HCT116 (cell line): ENCODE measurements at regions not wholly inside any gene's neighbourhood (a gene's known extent, or its start where the extent isn't known, plus 50 kb on each side); places are given as distances from the start of the nearest gene placed in this dataset.

Source experiments
- ATAC-seq: fragments of 200-7000 bp; cut with Tn5 transposase; 2 replicates; pipeline ENCODE4 v1.9.1; 2020; ENCODE audit warnings: mild to moderate bottlenecking, moderate library complexity
- BruUV-seq: library from RNA; stranded (reverse); fragments of 400-500 nt; replicated peaks from 2 replicates; lab custom pipeline; 2021; lab: Mats Ljungman, UMichigan
- CTCF ChIA-PET: fragments of 300-600 bp; sonication (Branson Sonifier 250); formaldehyde crosslinking; loops from one replicate; lab custom pipeline; 2021; ENCODE audit warnings: antibody characterized with exemption; lab: Charles Lee
- POLR2A ChIA-PET: fragments of 300-600, 350-600 bp; sonication (Branson Sonifier 250); formaldehyde crosslinking; loops from one replicate; lab custom pipeline; 2021; ENCODE audit warnings: antibody characterized with exemption; lab: Charles Lee
- RAD21 ChIA-PET, 2 experiments: fragments of 300-600 bp; sonication (Branson Sonifier 250); formaldehyde crosslinking; loops; one replicate each; lab custom pipeline; 2023; ENCODE audit warnings: low total read pairs in 2 of 2; ENCODE audit not compliant: uncharacterized antibody in 2 of 2, unreplicated experiment in 2 of 2, low non-redundant PET in 1 of 2; lab: Charles Lee
- DNase-seq: peaks from one replicate; pipeline ENCODE4 v3.0.0-alpha.2; 2010; ENCODE audit warnings: low read depth, low spot score
- H2AFZ ChIP-seq: fragments of 200-600 bp; shearing (Covaris generic), sonication (generic); 2 replicates; pipeline ENCODE4 v1.6.1; 2017; ENCODE audit warnings: low read depth, mixed run types, mixed read lengths, antibody characterized with exemption, low read length; ENCODE audit not compliant: poor library complexity, severe bottlenecking
- H3K27ac ChIP-seq: 2 replicates; pipeline ENCODE4 v1.5.1; 2012; ENCODE audit warnings: low read depth, low read length
- H3K27me3 ChIP-seq: fragments of 200-600 bp; sonication (generic); 2 replicates; pipeline ENCODE4 v1.6.1; 2016; ENCODE audit warnings: mixed run types, low read length, mixed read lengths; ENCODE audit not compliant: insufficient read depth
- H3K36me3 ChIP-seq, 2 experiments: fragments of 200-500 bp in 1 of 2; fragments of 200-600 bp in 1 of 2; sonication (Bioruptor generic) in 1 of 2; sonication (generic) in 1 of 2; 2 replicates each; pipeline versions ENCODE4 v1.5.1 to v1.6.1; 2014 to 2016; ENCODE audit warnings: low read length in 2 of 2, inconsistent platforms in 1 of 2, mixed read lengths in 1 of 2, mixed run types in 1 of 2; ENCODE audit not compliant: insufficient read depth in 2 of 2, control insufficient read depth in 1 of 2
- H3K4me1 ChIP-seq, 2 experiments: fragments of 200-600 bp in 1 of 2; sonication (generic) in 1 of 2; 2 replicates each; pipeline versions ENCODE4 v1.5.1 to v1.6.1; 2012 to 2017; ENCODE audit warnings: low read length in 2 of 2, inconsistent platforms in 1 of 2, mild to moderate bottlenecking in 1 of 2, mixed read lengths in 1 of 2, mixed run types in 1 of 2, moderate library complexity in 1 of 2; ENCODE audit not compliant: insufficient read depth in 2 of 2, control insufficient read depth in 1 of 2
- H3K4me2 ChIP-seq: fragments of 200-600 bp; sonication (generic); 2 replicates; pipeline ENCODE4 v1.6.1; 2017; ENCODE audit warnings: mixed run types, low read length, mixed read lengths
- H3K4me3 ChIP-seq, 2 experiments: fragments of 200-600 bp in 1 of 2; sonication (generic) in 1 of 2; replicated peaks in 1 of 2; 2 replicates each; pipeline ENCODE4 v1.5.1; 2011 to 2016; ENCODE audit warnings: low read length in 2 of 2, control low read depth in 1 of 2, low read depth in 1 of 2, mild to moderate bottlenecking in 1 of 2, mixed read lengths in 1 of 2, mixed run types in 1 of 2
- H3K79me2 ChIP-seq: fragments of 200-600 bp; sonication (generic); 2 replicates; pipeline ENCODE4 v1.6.1; 2017; ENCODE audit warnings: mild to moderate bottlenecking, mixed run types, low read length, moderate library complexity, mixed read lengths; ENCODE audit not compliant: insufficient read depth
- H3K9ac ChIP-seq: fragments of 200-600 bp; sonication (generic); 2 replicates; pipeline ENCODE4 v1.6.1; 2016; ENCODE audit warnings: low read length, mixed read lengths
- H3K9me2 ChIP-seq: fragments of 200-600 bp; sonication (generic), shearing (Covaris generic); 2 replicates; pipeline ENCODE4 v1.6.1; 2017; ENCODE audit warnings: mixed run types, mild to moderate bottlenecking, moderate library complexity; ENCODE audit not compliant: insufficient read depth
- H3K9me3 ChIP-seq, 2 experiments: fragments of 200-500 bp in 1 of 2; fragments of 200-600 bp in 1 of 2; sonication (Bioruptor generic) in 1 of 2; sonication (generic) in 1 of 2; 2 replicates each; pipeline ENCODE4 v1.6.1; 2014 to 2017; ENCODE audit warnings: low read length in 2 of 2, mixed read lengths in 2 of 2, inconsistent platforms in 1 of 2, low read depth in 1 of 2, mild to moderate bottlenecking in 1 of 2, mixed run types in 1 of 2, moderate library complexity in 1 of 2; ENCODE audit not compliant: control insufficient read depth in 1 of 2, insufficient read depth in 1 of 2
- H4K20me1 ChIP-seq: fragments of 200-600 bp; sonication (generic), shearing (Covaris generic); 2 replicates; pipeline ENCODE4 v1.6.1; 2017; ENCODE audit warnings: mixed run types, mild to moderate bottlenecking, moderate library complexity; ENCODE audit not compliant: insufficient read depth
- CBX3 ChIP-seq: IDR thresholded peaks from 2 replicates; pipeline ENCODE4 v1.6.1; 2012; ENCODE audit warnings: low read depth
- EGR1 ChIP-seq: IDR thresholded peaks from 2 replicates; pipeline ENCODE4 v1.6.1; 2012; ENCODE audit warnings: low read depth
- ELF1 ChIP-seq: IDR thresholded peaks from 2 replicates; pipeline ENCODE4 v1.6.1; 2012; ENCODE audit warnings: low read depth, borderline replicate concordance
- EZH2 ChIP-seq: fragments of 200-600 bp; sonication (generic); IDR thresholded peaks from 2 replicates; pipeline ENCODE4 v1.6.1; 2017; ENCODE audit warnings: antibody characterized with exemption, mixed run types
- EZH2phosphoT487 ChIP-seq: fragments of 200-600 bp; IDR thresholded peaks from 2 replicates; pipeline ENCODE4 v1.6.1; 2018; ENCODE audit warnings: antibody characterized with exemption, borderline replicate concordance
- FOSL1 ChIP-seq: IDR thresholded peaks from 2 replicates; pipeline ENCODE4 v1.6.1; 2012; ENCODE audit warnings: low read depth
- RAD21 ChIP-seq: IDR thresholded peaks from 2 replicates; pipeline ENCODE4 v1.6.1; 2012; ENCODE audit warnings: low read depth, mild to moderate bottlenecking
- SIN3A ChIP-seq: IDR thresholded peaks from 2 replicates; pipeline ENCODE4 v1.6.1; 2012; ENCODE audit warnings: low read depth
- SP1 ChIP-seq: IDR thresholded peaks from 2 replicates; pipeline ENCODE4 v1.6.1; 2012; ENCODE audit warnings: low read depth
- SRF ChIP-seq: IDR thresholded peaks from 2 replicates; pipeline ENCODE4 v1.6.1; 2012; ENCODE audit warnings: low read depth
- TCF7L2 ChIP-seq: IDR thresholded peaks from 2 replicates; pipeline ENCODE4 v1.7.0; 2011; ENCODE audit warnings: borderline replicate concordance, inconsistent platforms; ENCODE audit not compliant: insufficient read depth, insufficient read length; ENCODE audit errors: extremely low read depth
- YY1 ChIP-seq: IDR thresholded peaks from 2 replicates; pipeline ENCODE4 v1.6.1; 2011; ENCODE audit warnings: low read length, low read depth, moderate library complexity, mild to moderate bottlenecking; ENCODE audit not compliant: insufficient replicate concordance; ENCODE audit errors: extremely low read depth
- ZFX ChIP-seq: fragments of 450-650 bp; IDR thresholded peaks from 2 replicates; pipeline ENCODE4 v1.6.1; 2017
- intact Hi-C: fragments of 100-400 bp; cut with micrococcal nuclease; formaldehyde crosslinking; loops from 2 replicates; pipeline ENCODE4 v1.10.0; 2022
- TF ChIP-seq, protein P1 (sequence below): IDR thresholded peaks from 2 replicates; pipeline ENCODE4 v1.6.1; 2012
- TF ChIP-seq, protein P2 (sequence below): IDR thresholded peaks from 2 replicates; pipeline ENCODE4 v1.6.1; 2012
- TF ChIP-seq, protein P3 (sequence below): IDR thresholded peaks from 2 replicates; pipeline ENCODE4 v1.6.1; 2012; ENCODE audit warnings: low read depth

DNA sequence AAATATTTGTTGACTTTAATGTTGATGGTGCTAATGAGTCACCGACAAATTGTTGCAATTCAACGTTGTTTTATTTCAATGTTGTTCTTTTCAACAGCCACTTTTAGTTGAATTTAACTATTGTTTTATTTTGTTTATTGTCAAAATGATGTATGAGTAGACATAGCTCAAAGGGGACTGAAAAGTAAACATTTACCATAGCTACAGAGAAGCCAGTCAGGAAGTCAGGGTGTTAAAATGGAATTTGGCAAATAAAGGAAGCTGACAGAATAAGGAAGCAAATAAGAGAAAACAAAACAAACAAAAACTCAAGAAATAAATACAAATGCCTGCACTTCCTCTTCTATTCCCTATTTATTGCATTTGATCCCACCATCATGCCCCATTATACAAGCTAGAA is 648.4 kb upstream of the HTR2C start (continued):
- TF ChIP-seq SP1 (no peak), EGR1 (no peak), FOSL1 (no peak), ELF1 (no peak), ZFX (no peak), RAD21 (no peak), TCF7L2 (no peak), EZH2phosphoT487 (no peak), CBX3 (no peak), YY1 (no peak), SIN3A (no peak), SRF (no peak)
- TF ChIP-seq, protein P1, sequence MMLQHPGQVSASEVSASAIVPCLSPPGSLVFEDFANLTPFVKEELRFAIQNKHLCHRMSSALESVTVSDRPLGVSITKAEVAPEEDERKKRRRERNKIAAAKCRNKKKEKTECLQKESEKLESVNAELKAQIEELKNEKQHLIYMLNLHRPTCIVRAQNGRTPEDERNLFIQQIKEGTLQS: no peak

DNA sequence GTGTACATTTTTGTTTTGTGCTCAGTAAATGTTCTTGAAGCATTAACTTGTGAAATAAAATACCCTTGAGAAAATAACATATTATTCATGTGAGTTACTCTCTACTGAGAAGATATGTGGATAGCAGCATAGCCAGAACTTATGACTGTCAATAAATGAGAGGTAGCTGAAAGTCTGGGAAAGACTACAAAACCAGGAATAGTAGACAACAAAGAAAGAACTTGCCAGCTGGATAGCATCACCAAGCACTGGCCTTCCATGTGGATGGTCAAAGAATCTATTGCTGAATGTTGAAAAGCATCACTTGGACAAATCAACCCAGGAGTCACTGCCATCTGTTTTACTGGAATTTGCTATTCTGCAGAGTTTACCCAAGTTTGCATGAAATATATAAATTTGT is 650.0 kb upstream of the HTR2C start:
- Histone ChIP-seq H3K4me3 (no peak overlapping the region), H3K9me2 (no peaks in the 10 kb centered on the region), H3K36me3 (no peaks in the 10 kb centered on the region), H3K9ac (no peak overlapping the region), H3K79me2 (no peaks in the 10 kb centered on the region), H3K27ac (no peak overlapping the region), H3K4me2 (no peak overlapping the region), H2AFZ (no peak overlapping the region), H3K4me1 (no peaks in the 10 kb centered on the region), H3K9me3 (no peaks in the 10 kb centered on the region), H3K27me3 (no peaks in the 10 kb centered on the region), H4K20me1 (no peaks in the 10 kb centered on the region)
- DNase-seq (no peak), ATAC-seq (no peak)
- BruUV-seq: no TSS peak
- POLR2A ChIA-PET: no interaction called here
- no peak for TF ChIP-seq EZH2phosphoT487
- TF ChIP-seq, protein P2, sequence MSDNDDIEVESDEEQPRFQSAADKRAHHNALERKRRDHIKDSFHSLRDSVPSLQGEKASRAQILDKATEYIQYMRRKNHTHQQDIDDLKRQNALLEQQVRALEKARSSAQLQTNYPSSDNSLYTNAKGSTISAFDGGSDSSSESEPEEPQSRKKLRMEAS: no peak
- TF ChIP-seq, protein P3, sequence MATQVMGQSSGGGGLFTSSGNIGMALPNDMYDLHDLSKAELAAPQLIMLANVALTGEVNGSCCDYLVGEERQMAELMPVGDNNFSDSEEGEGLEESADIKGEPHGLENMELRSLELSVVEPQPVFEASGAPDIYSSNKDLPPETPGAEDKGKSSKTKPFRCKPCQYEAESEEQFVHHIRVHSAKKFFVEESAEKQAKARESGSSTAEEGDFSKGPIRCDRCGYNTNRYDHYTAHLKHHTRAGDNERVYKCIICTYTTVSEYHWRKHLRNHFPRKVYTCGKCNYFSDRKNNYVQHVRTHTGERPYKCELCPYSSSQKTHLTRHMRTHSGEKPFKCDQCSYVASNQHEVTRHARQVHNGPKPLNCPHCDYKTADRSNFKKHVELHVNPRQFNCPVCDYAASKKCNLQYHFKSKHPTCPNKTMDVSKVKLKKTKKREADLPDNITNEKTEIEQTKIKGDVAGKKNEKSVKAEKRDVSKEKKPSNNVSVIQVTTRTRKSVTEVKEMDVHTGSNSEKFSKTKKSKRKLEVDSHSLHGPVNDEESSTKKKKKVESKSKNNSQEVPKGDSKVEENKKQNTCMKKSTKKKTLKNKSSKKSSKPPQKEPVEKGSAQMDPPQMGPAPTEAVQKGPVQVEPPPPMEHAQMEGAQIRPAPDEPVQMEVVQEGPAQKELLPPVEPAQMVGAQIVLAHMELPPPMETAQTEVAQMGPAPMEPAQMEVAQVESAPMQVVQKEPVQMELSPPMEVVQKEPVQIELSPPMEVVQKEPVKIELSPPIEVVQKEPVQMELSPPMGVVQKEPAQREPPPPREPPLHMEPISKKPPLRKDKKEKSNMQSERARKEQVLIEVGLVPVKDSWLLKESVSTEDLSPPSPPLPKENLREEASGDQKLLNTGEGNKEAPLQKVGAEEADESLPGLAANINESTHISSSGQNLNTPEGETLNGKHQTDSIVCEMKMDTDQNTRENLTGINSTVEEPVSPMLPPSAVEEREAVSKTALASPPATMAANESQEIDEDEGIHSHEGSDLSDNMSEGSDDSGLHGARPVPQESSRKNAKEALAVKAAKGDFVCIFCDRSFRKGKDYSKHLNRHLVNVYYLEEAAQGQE: no peak
- TF ChIP-seq EZH2: no peak
- no peak for TF ChIP-seq YY1
- TF ChIP-seq RAD21: no peak
- RAD21 ChIA-PET: no interaction called here
- CTCF ChIA-PET: no interaction called here
- intact Hi-C loops: loop anchor here (5.0 kb wide), 1 partner anchor 1213 kb away; no protein-coding TSS in a partner anchor
